ENCODE measurements at regions not wholly inside any gene's neighbourhood (a gene's known extent, or its start where the extent isn't known, plus 50 kb on each side); places are given as distances from the start of the nearest gene placed in this dataset.
"Not testable (repeated sequence)": the region's sequence is repeated elsewhere in the genome, so short reads cannot be mapped to it uniquely, and the experiment has no call there.

DNA sequence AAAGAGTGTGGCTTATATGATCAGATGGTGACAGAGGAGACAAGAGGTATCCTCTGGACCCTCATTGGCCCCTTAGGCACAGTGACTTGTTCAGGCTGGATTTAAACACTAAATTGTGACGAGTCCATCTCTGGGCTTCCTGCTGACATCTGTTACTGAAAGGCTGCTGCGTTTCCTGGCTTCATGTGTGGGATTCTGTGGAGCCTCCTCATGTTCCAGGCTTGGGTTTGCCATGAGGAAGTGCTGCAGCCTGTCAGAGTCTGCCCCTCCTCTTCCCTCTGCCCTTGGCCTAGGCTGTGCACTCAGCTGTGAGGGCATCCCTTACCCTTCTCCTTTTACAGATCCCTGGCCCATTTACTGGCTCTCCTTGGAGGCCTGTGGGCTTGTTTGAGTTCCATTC is 159.1 kb upstream of the TTC29 start:
- H3K4me3 ChIP-seq (ENCODE audit: low read depth, low read length) = no peak overlapping the region
- H3K27ac ChIP-seq = no peak overlapping the region
- H3K9me3 ChIP-seq (ENCODE audit: severe bottlenecking) = no peaks in the 10 kb centered on the region
- DNase-seq = no peak
- no peaks in the 10 kb centered on the region for H3K27me3 ChIP-seq (ENCODE audit: insufficient read depth, low read depth, severe bottlenecking)
- no peaks in the 10 kb centered on the region for H3K36me3 ChIP-seq
- TF ChIP-seq, protein P1, sequence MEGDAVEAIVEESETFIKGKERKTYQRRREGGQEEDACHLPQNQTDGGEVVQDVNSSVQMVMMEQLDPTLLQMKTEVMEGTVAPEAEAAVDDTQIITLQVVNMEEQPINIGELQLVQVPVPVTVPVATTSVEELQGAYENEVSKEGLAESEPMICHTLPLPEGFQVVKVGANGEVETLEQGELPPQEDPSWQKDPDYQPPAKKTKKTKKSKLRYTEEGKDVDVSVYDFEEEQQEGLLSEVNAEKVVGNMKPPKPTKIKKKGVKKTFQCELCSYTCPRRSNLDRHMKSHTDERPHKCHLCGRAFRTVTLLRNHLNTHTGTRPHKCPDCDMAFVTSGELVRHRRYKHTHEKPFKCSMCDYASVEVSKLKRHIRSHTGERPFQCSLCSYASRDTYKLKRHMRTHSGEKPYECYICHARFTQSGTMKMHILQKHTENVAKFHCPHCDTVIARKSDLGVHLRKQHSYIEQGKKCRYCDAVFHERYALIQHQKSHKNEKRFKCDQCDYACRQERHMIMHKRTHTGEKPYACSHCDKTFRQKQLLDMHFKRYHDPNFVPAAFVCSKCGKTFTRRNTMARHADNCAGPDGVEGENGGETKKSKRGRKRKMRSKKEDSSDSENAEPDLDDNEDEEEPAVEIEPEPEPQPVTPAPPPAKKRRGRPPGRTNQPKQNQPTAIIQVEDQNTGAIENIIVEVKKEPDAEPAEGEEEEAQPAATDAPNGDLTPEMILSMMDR (IDR thresholded peaks at IDR 0.05; ENCODE audit: low read depth, low read length) = no peak

DNA sequence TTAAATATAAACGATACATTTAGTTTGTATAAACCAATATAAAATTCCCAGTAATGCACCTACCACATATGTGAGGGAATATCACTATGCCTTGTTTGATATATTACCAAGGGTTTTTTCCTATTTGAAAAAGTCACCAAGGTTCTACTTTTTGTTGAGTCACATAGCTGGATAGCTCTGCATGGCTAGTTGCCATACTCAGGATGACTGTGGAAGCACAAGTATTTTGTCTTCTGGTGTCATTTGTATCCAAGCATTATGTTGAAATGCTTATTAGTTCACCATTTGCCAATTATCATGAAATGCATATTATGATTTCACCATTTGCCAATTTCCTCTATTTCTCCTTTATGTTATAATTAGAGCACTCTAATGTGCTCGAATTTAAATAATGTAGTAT is 162.7 kb upstream of the TTC29 start:
- no peaks in the 10 kb centered on the region for H3K27me3 ChIP-seq (ENCODE audit: insufficient read depth, low read depth, severe bottlenecking)
- peaks cover 4% of the 10 kb centered on the region for H3K9me3 ChIP-seq (ENCODE audit: severe bottlenecking)
- no peaks in the 10 kb centered on the region for H3K36me3 ChIP-seq
- H3K4me3 ChIP-seq (ENCODE audit: low read depth, low read length) = no peak overlapping the region
- no peak overlapping the region for H3K27ac ChIP-seq
- TF ChIP-seq, protein P1 (IDR thresholded peaks at IDR 0.05; ENCODE audit: low read depth, low read length) = no peak
- DNase-seq = no peak

- Histone ChIP-seq H3K36me3 (no peaks in the 10 kb centered on the region), H3K27me3 (ENCODE audit: insufficient read depth, low read depth, severe bottlenecking) (no peaks in the 10 kb centered on the region), H3K4me3 (ENCODE audit: low read depth, low read length) (no peak overlapping the region), H3K9me3 (ENCODE audit: severe bottlenecking) (peaks cover 6% of the 10 kb centered on the region), H3K27ac (no peak overlapping the region)
- TF ChIP-seq, protein P1 (IDR thresholded peaks at IDR 0.05; ENCODE audit: low read depth, low read length) = no peak
- DNase-seq = no peak
These were observed 164.1 kb upstream of the TTC29 start for GRCh38 chr4:147109800-147110199.

GRCh38 chr4:147110473-147111367 is 165.1 kb upstream of the TTC29 start:
- Histone ChIP-seq H3K27ac (no peak overlapping the region), H3K27me3 (ENCODE audit: insufficient read depth, low read depth, severe bottlenecking) (no peaks in the 10 kb centered on the region), H3K36me3 (no peaks in the 10 kb centered on the region), H3K4me3 (ENCODE audit: low read depth, low read length) (peak overlapping the region; percentile 5), H3K9me3 (ENCODE audit: severe bottlenecking) (peaks cover 12% of the 10 kb centered on the region)
- DNase-seq = peak; percentile 75
- TF ChIP-seq, protein P1 (IDR thresholded peaks at IDR 0.05; ENCODE audit: low read depth, low read length) = 0 out of 2 replicates have a peak, but pooled peaks have one; percentile 23

- peak; percentile 17 for DNase-seq
- not testable (repeated sequence) for H3K27ac ChIP-seq; H3K27me3 ChIP-seq (ENCODE audit: insufficient read depth, low read depth, severe bottlenecking); H3K36me3 ChIP-seq; H3K4me3 ChIP-seq (ENCODE audit: low read depth, low read length)
- H3K9me3 ChIP-seq (ENCODE audit: severe bottlenecking) = peaks cover 12% of the 10 kb centered on the region
These were observed 166.5 kb upstream of the TTC29 start for GRCh38 chr4:147112196-147112595.

- Histone ChIP-seq H3K4me3 (ENCODE audit: low read depth, low read length) (no peak overlapping the region), H3K27me3 (ENCODE audit: insufficient read depth, low read depth, severe bottlenecking) (no peaks in the 10 kb centered on the region), H3K27ac (no peak overlapping the region), H3K9me3 (ENCODE audit: severe bottlenecking) (peaks cover 12% of the 10 kb centered on the region), H3K36me3 (no peaks in the 10 kb centered on the region)
- DNase-seq = peak; percentile 48
- TF ChIP-seq, protein P1 (IDR thresholded peaks at IDR 0.05; ENCODE audit: low read depth, low read length) = no peak
These were observed 171.8 kb upstream of the TTC29 start for GRCh38 chr4:147117431-147117830.
